ENCODE measurements at regions not wholly inside any gene's neighbourhood (a gene's known extent, or its start where the extent isn't known, plus 50 kb on each side); places are given as distances from the start of the nearest gene placed in this dataset.
"Not testable (repeated sequence)": the region's sequence is repeated elsewhere in the genome, so short reads cannot be mapped to it uniquely, and the experiment has no call there.

GRCh38 chr4:158313566-158313965, 103.3 kb downstream of the TMEM144 start:
- DNase-seq, result peak; percentile 14

DNA sequence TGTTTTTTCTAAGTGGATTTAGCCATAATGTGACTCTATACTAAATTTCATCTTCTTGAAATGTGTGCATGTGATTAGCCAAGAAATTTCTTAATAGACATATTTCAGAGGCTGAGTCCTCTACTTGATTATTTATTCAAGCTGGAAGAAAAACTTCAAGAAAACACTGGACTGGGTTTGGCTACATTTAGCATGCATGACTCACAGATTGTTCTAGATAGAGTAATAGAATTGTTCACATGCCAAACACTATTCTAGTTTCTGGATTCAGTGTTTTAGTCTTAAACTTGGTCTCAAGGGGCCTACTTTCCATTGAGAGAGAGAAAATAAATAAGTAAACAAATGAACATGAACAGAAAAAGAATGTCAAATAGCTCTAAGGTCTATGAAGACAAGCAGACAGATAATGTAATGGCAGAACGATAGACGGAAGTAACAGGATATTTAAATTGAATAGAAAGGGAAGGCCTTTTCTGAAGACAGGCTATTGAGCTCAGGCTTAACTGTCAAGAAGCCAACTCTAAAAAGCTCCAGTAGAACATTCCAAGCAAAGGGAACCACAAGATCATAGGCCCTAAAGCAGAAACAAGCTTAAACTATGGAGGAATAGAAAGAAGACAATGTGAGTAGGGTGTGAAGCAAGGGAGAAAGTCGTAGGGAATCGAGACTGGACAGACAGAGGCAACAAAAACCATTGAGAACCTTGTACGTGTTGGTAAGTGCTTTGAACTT, 104.6 kb downstream of the TMEM144 start:
- peak; percentile 97 for DNase-seq

DNA sequence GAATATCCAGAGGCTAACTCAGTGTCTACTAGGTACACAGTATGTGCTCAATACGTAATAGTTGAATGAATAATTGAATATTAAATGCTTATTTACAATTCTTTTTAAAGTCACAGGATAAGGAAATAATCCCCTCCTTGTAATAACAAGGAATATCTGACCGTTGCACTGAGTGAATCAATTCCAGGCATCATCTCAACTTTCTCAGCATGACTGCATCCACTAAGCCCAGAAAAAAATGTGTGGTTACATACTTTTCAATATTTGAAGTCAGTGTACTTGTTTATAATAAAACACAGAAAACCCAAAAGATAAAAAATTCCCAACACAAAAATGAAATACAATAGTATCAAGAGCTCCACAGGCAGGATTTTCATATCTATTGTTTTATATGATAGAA, 105.4 kb downstream of the TMEM144 start:
- peak; percentile 82 for DNase-seq

- peak; percentile 27 for DNase-seq
These were observed 106.0 kb downstream of the TMEM144 start for GRCh38 chr4:158316264-158316663.

DNA sequence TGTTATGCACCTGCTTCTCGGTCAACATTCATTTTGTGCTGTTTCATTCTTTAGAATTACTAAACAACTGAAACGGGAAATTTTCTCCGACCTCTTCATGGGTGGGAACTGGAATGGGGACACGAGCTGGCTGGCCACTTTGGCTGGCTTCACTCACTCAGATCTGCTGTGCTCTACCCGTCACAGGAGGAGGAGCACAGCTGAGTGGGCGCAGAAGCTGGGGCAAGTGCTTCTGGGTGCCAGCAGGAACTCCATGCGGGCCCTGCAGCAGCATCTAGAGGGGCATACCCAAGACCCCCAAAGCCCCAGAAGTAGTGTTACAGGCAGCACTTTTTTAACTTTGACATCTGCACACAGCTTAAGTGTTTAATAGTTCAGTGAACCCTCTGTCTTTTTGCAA, 109.6 kb downstream of the TMEM144 start:
- no peak for DNase-seq

DNA sequence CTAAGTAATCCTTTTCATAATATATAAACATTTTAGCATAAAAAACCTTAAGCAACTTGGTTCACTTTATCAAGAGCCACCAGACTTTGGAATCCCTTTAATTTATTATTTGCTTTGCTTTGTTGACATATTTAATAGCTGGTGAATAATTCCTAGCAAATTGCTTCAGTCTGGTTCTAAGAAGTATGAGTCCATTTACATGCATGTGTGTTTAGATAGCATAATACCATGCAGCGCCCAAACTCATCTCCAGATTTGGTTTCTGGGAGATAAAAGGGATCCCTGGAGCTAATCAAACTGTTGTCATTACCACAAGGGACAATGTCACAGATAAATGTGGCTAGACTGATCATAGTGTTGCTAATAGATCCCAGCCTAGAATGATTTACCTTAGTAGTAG, 111.8 kb downstream of the TMEM144 start:
- DNase-seq, result peak; percentile 19

DNA sequence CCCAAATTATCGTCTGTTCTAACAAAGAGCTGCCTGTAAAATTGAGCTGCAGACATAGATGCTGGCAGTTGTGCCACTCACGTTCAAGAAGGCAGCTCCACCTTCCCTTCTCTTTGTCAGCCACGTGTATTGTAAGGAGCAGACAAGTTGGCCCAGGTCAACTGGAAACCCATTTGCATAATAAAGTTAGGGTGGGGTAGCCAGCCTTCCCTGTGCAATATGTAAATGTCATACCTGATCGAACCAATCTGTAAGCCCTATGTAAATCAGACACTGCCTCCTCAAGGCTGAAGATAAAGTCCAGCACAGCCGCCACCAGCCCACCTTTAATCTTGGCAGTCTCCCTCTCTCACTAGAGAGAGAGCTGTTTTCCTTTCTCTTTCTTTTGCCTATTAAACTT, 117.2 kb downstream of the TMEM144 start:
- DNase-seq, result no peak

DNA sequence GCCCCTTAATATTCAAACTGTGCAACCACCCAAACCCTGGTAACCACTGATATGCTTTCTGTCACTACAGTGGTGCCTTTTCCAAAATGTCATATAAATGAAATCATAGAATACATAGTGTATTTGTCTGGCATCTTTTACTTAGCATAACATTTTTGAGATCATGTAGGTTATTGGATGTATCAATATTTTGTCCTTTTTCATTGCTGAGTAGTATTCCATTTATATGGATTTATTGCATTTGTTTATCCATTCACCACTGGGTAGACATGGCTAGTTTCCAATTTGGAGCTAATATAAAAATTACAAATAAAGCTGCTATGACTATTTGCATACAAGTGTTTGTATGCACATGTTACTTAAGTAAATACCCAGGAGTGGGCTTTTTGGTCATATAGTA, 121.6 kb downstream of the TMEM144 start:
- DNase-seq, result no peak

DNA sequence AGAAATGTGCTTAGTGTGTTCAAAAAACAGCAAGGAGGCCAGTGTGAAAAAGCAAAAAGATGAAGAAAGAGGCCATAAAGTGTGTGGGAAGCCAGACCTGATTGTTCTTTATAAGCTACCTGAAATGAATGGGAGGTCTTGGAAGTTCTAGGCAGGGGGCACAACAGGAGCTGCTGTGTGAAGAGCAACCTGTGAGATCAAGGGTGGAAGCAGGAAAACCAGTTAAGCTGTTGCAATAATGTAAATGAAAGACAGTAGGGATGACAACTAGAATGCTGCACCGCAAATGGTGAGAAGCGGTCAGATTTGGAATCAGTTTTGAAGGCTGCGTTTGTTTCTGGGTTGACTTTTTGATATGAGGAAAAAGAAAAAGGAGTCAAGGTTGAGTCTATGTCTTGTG, 123.5 kb downstream of the TMEM144 start:
- DNase-seq, result no peak

- no peak for DNase-seq
These were observed 131.6 kb downstream of the TMEM144 start for GRCh38 chr4:158341896-158342295.

DNA sequence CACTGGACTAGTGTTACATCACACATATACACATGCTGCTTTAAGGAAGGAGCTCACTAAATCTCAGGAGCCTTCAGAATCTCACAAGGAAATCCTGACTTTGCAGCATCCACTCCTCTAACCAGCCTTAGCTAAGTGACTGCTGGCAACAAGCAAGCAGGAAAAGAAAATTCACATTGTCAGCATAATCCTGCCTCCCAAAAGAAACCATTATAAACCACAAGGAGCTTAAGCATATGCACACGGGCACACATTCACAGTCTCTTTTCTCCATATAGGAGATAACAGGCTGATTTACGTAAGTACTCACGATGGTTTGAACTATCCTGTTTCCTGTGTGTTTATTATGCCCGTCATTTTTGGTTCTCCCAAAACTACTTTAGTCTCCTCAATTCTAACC, 136.3 kb downstream of the TMEM144 start:
- DNase-seq, result no peak

DNA sequence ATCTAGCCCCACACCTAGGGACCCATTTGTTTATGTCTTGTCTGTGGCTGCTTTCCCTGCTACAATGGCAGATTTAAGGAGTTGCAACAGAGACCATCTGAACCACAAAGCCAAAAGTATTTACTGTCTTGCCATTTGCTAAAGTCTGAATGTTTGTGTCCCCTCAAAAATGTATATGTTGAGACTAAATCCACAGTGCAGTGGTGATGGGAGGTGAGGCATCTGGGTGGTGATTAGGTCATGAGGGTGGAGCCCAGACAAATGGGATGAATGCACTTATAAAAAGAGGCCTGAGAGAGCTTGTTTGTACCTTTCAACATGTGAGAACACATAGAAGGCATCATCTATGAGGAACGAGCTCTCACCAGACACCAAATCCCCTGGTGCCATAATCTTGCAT, 137.3 kb downstream of the TMEM144 start:
- DNase-seq, result peak; percentile 18

GRCh38 chr4:158350161-158350560, 139.9 kb downstream of the TMEM144 start:
- DNase-seq, result no peak

DNA sequence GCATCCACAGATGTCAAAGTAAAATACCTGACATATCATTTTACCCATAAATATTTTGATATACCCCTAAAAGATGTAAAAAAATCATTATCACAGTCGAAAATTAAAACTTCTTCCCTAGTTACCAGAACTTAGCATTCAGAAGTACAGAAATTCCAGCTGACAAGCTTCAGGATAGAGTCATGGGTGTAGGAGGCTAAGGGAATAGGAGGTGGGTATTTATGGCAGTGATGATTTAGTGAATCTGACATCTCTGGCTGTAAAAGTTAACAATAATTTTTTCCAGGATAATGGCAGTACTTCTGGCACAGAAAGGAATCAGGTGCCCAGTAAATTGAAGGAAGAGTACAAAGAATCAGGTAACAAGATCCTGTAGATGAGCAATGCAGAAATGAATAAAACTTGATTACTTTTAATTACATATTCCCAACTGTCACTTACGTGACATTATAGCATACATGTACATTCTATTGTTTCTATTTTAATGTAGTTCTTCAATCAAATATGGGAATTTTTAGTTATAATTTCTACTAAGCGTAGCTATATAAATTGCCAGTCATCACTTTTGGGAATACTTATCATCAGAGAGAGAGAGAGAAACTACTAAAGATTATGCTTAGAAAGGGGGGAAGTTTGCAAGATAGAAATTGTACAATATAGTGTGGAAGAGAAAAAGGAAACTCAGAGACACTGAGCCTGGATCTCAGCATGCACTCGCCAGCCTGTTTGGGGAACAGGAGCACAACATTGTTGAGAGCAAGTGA, 143.4 kb downstream of the TMEM144 start:
- no peak for DNase-seq

DNA sequence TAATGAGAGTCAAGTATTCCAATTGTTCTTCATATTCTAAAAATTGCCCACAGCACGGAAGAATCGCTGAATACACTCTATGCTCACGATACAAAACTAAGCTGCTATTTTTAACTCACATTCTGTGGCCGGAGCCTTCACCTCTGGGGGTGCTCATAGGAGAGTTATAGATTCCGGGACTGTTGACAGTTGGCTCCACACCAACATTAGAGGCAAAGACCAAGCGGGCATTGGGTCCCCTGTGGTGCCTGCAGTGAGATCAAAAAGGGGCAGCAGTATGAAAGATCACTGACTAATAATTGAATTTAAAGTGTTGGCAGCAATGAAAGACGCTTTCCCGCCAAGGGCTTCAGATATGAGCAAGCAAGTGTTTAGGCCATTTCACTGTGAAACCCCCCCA, 146.0 kb downstream of the TMEM144 start:
- DNase-seq, result no peak

DNA sequence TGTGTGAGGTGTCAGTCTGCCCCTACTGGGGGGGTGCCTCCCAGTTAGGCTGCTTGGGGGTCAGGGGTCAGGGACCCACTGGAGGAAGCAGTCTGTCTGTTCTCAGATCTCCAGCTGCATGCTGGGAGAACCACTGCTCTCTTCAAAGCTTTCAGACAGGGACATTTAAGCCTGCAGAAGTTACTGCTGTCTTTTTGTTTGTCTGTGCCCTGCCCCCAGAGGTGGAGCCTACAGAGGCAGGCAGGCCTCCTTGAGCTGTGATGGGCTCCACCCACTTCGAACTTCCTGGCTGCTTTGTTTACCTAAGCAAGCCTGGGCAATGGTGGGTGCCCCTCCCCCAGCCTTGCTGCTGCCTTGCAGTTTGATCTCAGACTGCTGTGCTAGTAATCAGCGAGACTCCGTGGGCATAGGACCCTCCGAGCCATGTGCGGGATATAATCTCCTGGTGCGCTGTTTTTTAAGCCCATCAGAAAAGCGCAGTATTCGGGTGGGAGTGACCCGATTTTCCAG, 153.7 kb upstream of the RXFP1 start:
- DNase-seq, result not testable (repeated sequence)

GRCh38 chr4:158371158-158371557, 150.5 kb upstream of the RXFP1 start:
- DNase-seq, result peak; percentile 55

- no peak for DNase-seq
These were observed 147.4 kb upstream of the RXFP1 start for GRCh38 chr4:158374318-158374717.

DNA sequence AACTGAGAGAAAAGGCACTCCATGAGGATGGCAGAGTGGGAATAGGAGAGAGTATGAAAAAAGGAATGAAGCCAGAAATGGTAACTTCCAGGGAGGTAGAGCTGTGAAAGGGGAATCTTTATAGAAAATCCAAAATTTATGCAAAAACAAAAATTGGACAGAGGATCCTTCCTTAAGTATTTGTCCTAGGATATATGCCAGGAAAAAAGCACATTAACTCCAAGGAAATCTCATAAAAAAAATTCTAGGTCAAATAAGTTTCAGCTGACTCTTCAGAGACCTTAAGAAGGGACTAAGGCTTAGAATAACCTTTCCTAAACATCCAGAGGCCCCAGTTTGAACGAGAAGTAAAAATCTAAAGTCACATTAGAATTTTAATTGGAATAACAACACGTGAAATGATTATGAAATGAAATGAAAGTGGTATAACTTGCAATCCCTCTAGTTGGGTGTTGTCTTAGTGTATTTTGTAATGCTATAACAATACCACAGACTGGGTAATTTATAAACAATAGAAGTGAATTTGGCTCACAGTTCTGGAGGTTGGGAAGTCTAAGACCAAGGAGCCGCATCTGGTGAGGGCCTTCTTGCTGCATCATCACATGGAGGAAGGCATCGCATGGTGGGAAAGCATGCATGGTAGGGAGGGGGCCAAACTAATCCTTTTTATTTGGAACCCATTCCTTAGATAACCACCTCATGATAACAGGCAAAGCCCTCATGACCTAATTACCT, 145.4 kb upstream of the RXFP1 start:
- no peak for DNase-seq

- DNase-seq, result no peak
These were observed 137.3 kb upstream of the RXFP1 start for GRCh38 chr4:158384414-158384813.

DNA sequence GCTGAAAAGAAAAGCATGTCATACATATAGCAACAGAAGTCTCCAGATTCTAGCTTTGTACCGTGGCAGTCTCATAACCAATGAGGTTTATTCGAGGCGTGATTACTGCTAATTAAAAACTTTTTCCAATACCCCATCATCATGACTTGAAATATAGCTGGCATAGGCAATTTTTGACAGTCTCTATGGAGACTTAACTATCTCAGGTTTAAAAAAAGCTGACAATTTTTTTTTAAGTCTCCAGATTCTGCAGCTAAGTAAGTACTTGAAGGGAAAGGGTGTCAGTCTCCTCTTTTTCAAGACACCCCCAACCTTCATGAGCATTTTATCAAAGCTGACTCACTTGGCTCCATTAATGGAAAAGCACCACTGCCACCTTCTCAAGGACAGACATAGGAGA, 126.3 kb upstream of the RXFP1 start:
- DNase-seq, result no peak

DNA sequence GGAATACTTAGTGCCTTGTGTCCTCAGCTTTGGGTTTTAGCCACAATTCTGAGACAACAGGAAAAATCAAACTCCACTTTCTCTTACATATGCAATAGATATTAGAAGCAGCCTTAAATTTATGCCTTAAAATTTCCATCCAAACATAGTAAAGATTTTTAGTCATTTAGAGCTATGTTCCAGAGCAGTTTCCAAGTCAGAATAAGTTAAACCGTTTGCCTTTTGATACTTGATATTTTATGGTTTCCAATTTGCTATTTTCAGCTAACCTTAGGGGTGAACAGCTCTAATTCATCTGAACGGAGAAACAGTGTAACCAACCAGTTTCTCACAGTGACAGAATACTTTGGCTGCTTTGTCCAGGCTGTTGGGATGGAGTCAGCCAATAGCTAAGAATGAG, 125.8 kb upstream of the RXFP1 start:
- DNase-seq, result no peak

GRCh38 chr4:158397781-158398180, 123.9 kb upstream of the RXFP1 start:
- no peak for DNase-seq

- not testable (repeated sequence) for DNase-seq
These were observed 113.7 kb upstream of the RXFP1 start for GRCh38 chr4:158407961-158408360.

All from fibroblast of skin of right biceps (primary cell).